HEK293 (cell line): ENCODE measurements at regions not wholly inside any gene's neighbourhood (a gene's known extent, or its start where the extent isn't known, plus 50 kb on each side); places are given as distances from the start of the nearest gene placed in this dataset.

Source experiments
- KLF16 ChIP-seq: fragments of 450-650 bp; formaldehyde crosslinking; IDR thresholded peaks from 2 replicates; pipeline ENCODE4 v1.5.1; 2017; ENCODE audit warnings: missing biosample characterization, missing genetic modification characterization
- PRDM1 ChIP-seq: fragments of 450-650 bp; formaldehyde crosslinking; IDR thresholded peaks from 2 replicates; pipeline ENCODE4; 2016; ENCODE audit warnings: missing biosample characterization, missing genetic modification characterization
- PRDM6 ChIP-seq: fragments of 450-650 bp; formaldehyde crosslinking; IDR thresholded peaks from 2 replicates; pipeline ENCODE4 v1.5.1; 2017; ENCODE audit warnings: missing biosample characterization, missing genetic modification characterization
- REST ChIP-seq: fragments of 450-650 bp; formaldehyde crosslinking; IDR thresholded peaks from 2 replicates; pipeline ENCODE4 v1.5.1; 2016; ENCODE audit warnings: missing biosample characterization, missing genetic modification characterization
- TRIM28 ChIP-seq: IDR thresholded peaks from 2 replicates; pipeline ENCODE4 v1.6.1; 2011; ENCODE audit warnings: low read length, control low read depth, borderline replicate concordance
- ZNF121 ChIP-seq: fragments of 450-650 bp; formaldehyde crosslinking; IDR thresholded peaks from 2 replicates; pipeline ENCODE4 v1.5.1; 2016; ENCODE audit warnings: missing biosample characterization, missing genetic modification characterization
- ZNF133 ChIP-seq: fragments of 450-650 bp; formaldehyde crosslinking; IDR thresholded peaks from 2 replicates; pipeline ENCODE4 v1.5.1; 2016; ENCODE audit warnings: missing biosample characterization, missing genetic modification characterization
- ZNF138 ChIP-seq: fragments of 450-650 bp; formaldehyde crosslinking; IDR thresholded peaks from 2 replicates; pipeline ENCODE4 v1.5.1; 2016; ENCODE audit warnings: missing biosample characterization, missing genetic modification characterization, borderline replicate concordance
- ZNF24 ChIP-seq: fragments of 450-650 bp; formaldehyde crosslinking; IDR thresholded peaks from 2 replicates; pipeline ENCODE4 v1.5.1; 2016; ENCODE audit warnings: missing biosample characterization, missing genetic modification characterization
- ZNF561 ChIP-seq: fragments of 450-650 bp; IDR thresholded peaks from 2 replicates; pipeline ENCODE4 v1.5.1; 2018; ENCODE audit warnings: missing biosample characterization, missing genetic modification characterization, borderline replicate concordance
- TF ChIP-seq, protein P1 (sequence below): fragments of 450-650 bp; formaldehyde crosslinking; IDR thresholded peaks from 2 replicates; pipeline ENCODE4 v1.5.1; 2016; ENCODE audit warnings: missing biosample characterization, missing genetic modification characterization
- TF ChIP-seq, protein P2 (sequence below): fragments of 450-650 bp; formaldehyde crosslinking; IDR thresholded peaks from 2 replicates; pipeline ENCODE4 v1.5.1; 2017; ENCODE audit warnings: missing biosample characterization, missing genetic modification characterization
- TF ChIP-seq, protein P3 (sequence below): fragments of 450-650 bp; formaldehyde crosslinking; IDR thresholded peaks from 2 replicates; pipeline ENCODE4 v1.5.1; 2016; ENCODE audit warnings: missing biosample characterization, missing genetic modification characterization
- TF ChIP-seq, protein P4 (sequence below): IDR thresholded peaks from 2 replicates; pipeline ENCODE4 v1.6.1; 2011; ENCODE audit warnings: mild to moderate bottlenecking, low read depth, low read length, borderline replicate concordance

- TF ChIP-seq TRIM28 = no peak
- TF ChIP-seq REST (tag by site-specific recombination) = no peak
- TF ChIP-seq, protein P1, sequence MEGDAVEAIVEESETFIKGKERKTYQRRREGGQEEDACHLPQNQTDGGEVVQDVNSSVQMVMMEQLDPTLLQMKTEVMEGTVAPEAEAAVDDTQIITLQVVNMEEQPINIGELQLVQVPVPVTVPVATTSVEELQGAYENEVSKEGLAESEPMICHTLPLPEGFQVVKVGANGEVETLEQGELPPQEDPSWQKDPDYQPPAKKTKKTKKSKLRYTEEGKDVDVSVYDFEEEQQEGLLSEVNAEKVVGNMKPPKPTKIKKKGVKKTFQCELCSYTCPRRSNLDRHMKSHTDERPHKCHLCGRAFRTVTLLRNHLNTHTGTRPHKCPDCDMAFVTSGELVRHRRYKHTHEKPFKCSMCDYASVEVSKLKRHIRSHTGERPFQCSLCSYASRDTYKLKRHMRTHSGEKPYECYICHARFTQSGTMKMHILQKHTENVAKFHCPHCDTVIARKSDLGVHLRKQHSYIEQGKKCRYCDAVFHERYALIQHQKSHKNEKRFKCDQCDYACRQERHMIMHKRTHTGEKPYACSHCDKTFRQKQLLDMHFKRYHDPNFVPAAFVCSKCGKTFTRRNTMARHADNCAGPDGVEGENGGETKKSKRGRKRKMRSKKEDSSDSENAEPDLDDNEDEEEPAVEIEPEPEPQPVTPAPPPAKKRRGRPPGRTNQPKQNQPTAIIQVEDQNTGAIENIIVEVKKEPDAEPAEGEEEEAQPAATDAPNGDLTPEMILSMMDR (tag by site-specific recombination) = no peak
- TF ChIP-seq ZNF561 (tag by site-specific recombination) = no peak
- no peak for TF ChIP-seq ZNF24 (tag by site-specific recombination)
- TF ChIP-seq, protein P2, sequence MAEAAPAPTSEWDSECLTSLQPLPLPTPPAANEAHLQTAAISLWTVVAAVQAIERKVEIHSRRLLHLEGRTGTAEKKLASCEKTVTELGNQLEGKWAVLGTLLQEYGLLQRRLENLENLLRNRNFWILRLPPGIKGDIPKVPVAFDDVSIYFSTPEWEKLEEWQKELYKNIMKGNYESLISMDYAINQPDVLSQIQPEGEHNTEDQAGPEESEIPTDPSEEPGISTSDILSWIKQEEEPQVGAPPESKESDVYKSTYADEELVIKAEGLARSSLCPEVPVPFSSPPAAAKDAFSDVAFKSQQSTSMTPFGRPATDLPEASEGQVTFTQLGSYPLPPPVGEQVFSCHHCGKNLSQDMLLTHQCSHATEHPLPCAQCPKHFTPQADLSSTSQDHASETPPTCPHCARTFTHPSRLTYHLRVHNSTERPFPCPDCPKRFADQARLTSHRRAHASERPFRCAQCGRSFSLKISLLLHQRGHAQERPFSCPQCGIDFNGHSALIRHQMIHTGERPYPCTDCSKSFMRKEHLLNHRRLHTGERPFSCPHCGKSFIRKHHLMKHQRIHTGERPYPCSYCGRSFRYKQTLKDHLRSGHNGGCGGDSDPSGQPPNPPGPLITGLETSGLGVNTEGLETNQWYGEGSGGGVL (tag by site-specific recombination) = no peak
- TF ChIP-seq ZNF133 (tag by site-specific recombination) = no peak
- TF ChIP-seq ZNF138 (tag by site-specific recombination) = no peak
- TF ChIP-seq, protein P3, sequence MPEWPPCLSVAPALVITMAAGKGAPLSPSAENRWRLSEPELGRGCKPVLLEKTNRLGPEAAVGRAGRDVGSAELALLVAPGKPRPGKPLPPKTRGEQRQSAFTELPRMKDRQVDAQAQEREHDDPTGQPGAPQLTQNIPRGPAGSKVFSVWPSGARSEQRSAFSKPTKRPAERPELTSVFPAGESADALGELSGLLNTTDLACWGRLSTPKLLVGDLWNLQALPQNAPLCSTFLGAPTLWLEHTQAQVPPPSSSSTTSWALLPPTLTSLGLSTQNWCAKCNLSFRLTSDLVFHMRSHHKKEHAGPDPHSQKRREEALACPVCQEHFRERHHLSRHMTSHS (tag by site-specific recombination) = no peak
- no peak for TF ChIP-seq ZNF121 (tag by site-specific recombination)
- no peak for TF ChIP-seq KLF16 (tag by site-specific recombination)
- TF ChIP-seq PRDM6 = no peak
- TF ChIP-seq PRDM1 = no peak
- TF ChIP-seq, protein P4, sequence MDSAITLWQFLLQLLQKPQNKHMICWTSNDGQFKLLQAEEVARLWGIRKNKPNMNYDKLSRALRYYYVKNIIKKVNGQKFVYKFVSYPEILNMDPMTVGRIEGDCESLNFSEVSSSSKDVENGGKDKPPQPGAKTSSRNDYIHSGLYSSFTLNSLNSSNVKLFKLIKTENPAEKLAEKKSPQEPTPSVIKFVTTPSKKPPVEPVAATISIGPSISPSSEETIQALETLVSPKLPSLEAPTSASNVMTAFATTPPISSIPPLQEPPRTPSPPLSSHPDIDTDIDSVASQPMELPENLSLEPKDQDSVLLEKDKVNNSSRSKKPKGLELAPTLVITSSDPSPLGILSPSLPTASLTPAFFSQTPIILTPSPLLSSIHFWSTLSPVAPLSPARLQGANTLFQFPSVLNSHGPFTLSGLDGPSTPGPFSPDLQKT = no peak
These were observed 185.0 kb downstream of the TMEM18 start for GRCh38 chr2:492178-492577.
